Peyer's patch (tissue), 4 donors: ENCODE measurements at regions not wholly inside any gene's neighbourhood (a gene's known extent, or its start where the extent isn't known, plus 50 kb on each side); places are given as distances from the start of the nearest gene placed in this dataset.

Source experiments
- CTCF ChIP-seq, 6 experiments: fragments of 450-650 bp in 4 of 6; fragments of 200-600 bp in 2 of 6; sonication (generic) in 1 of 6; IDR thresholded peaks; one replicate each; pipeline ENCODE4 v1.5.1; 2017 to 2019; ENCODE audit warnings: antibody characterized with exemption in 6 of 6, mild to moderate bottlenecking in 3 of 6, moderate library complexity in 1 of 6
- POLR2A ChIP-seq, 2 donors: fragments of 450-650 bp; IDR thresholded peaks; one replicate each; pipeline ENCODE4 v1.5.1; 2017; ENCODE audit warnings: antibody characterized with exemption in 2 of 2, mild to moderate bottlenecking in 2 of 2, moderate library complexity in 2 of 2

- TF ChIP-seq CTCF (IDR thresholded peaks at IDR 0.05) (no peak), POLR2A (IDR thresholded peaks at IDR 0.05) (no peak)
These were observed 78.1 kb upstream of the CCND1 start for GRCh38 chr11:69562816-69563215.
